K562 (cell line): ENCODE measurements at regions not wholly inside any gene's neighbourhood (a gene's known extent, or its start where the extent isn't known, plus 50 kb on each side); places are given as distances from the start of the nearest gene placed in this dataset.
A peak's percentile ranks its signal among the peaks of the same experiment; 100 is the strongest.

Experiments used
- CHD4 ChIP-seq: fragments of 200-600 bp; sonication (generic); IDR thresholded peaks from 3 replicates; pipeline ENCODE4 v1.6.1; 2012; ENCODE audit warnings: low read depth, mild to moderate bottlenecking, mixed read lengths, low read length, inconsistent platforms; ENCODE audit not compliant: insufficient read depth, insufficient replicate concordance, poor library complexity, severe bottlenecking
- DIDO1 ChIP-seq: fragments of 450-650 bp; IDR thresholded peaks from 2 replicates; pipeline ENCODE4 v1.6.1; 2016; ENCODE audit warnings: low read depth, missing biosample characterization, missing genetic modification characterization
- E2F3 ChIP-seq: fragments of 250-450 bp; sonication (Bioruptor Pico); IDR thresholded peaks from 2 replicates; pipeline ENCODE4 v1.4.0; 2020; ENCODE audit warnings: mild to moderate bottlenecking
- FOXA3 ChIP-seq, 2 experiments: fragments of 450-650 bp in 1 of 2; sonication (generic) in 1 of 2; formaldehyde crosslinking; IDR thresholded peaks in 1 of 2; conservative IDR thresholded peaks in 1 of 2; 2 replicates each; pipeline versions ENCODE4 v1.4.0 to v1.8.0; 2020 to 2022; ENCODE audit warnings: mild to moderate bottlenecking in 2 of 2, missing genetic modification reagents in 1 of 2
- FOXM1 ChIP-seq, 2 experiments: fragments of 450-650 bp in 1 of 2; sonication (generic) in 1 of 2; formaldehyde crosslinking in 1 of 2; IDR thresholded peaks; 2 replicates each; pipeline versions ENCODE4 v1.6.1 to v1.9.0; 2017 to 2022; ENCODE audit warnings: low read depth in 2 of 2, mild to moderate bottlenecking in 2 of 2, missing genetic modification reagents in 1 of 2, moderate library complexity in 1 of 2
- HBP1 ChIP-seq: fragments of 450-650 bp; formaldehyde crosslinking; IDR thresholded peaks from 2 replicates; pipeline ENCODE4 v1.4.0; 2022; ENCODE audit warnings: missing genetic modification characterization
- IFI16 ChIP-seq: fragments of 250-450 bp; sonication (Bioruptor Pico); IDR thresholded peaks from 2 replicates; pipeline ENCODE4 v2.1.2; 2022; ENCODE audit warnings: mild to moderate bottlenecking, inconsistent platforms
- KDM5B ChIP-seq: fragments of 200-600 bp; sonication (generic); IDR thresholded peaks from 2 replicates; pipeline ENCODE4 v1.6.1; 2012; ENCODE audit warnings: low read depth, mild to moderate bottlenecking, moderate library complexity, low read length, control low read depth, inconsistent platforms; ENCODE audit not compliant: insufficient replicate concordance
- MYBL2 ChIP-seq, 2 experiments: fragments of 450-650 bp in 1 of 2; sonication (generic) in 1 of 2; formaldehyde crosslinking in 1 of 2; IDR thresholded peaks; 2 replicates each; pipeline versions ENCODE4 v1.6.1 to v1.8.1; 2017 to 2022; ENCODE audit warnings: borderline replicate concordance in 1 of 2, inconsistent platforms in 1 of 2, low read depth in 1 of 2, mild to moderate bottlenecking in 1 of 2, missing genetic modification reagents in 1 of 2, moderate library complexity in 1 of 2
- NFIC ChIP-seq: fragments of 450-650 bp; IDR thresholded peaks from 2 replicates; pipeline ENCODE4 v1.6.1; 2017; ENCODE audit warnings: mild to moderate bottlenecking, inconsistent platforms
- POLR3A ChIP-seq: IDR thresholded peaks from 2 replicates; pipeline ENCODE4 v1.6.1; 2011; ENCODE audit warnings: borderline replicate concordance, mild to moderate bottlenecking, moderate library complexity; ENCODE audit not compliant: insufficient read length, insufficient read depth; ENCODE audit errors: extremely low read depth
- PPARD ChIP-seq: fragments of 250-450 bp; sonication (Bioruptor Pico); IDR thresholded peaks from 2 replicates; pipeline ENCODE4 v1.8.0; 2022; ENCODE audit warnings: inconsistent platforms, mild to moderate bottlenecking, moderate library complexity
- RBM14 ChIP-seq: fragments of 200-400 bp; formaldehyde crosslinking; IDR thresholded peaks from 2 replicates; pipeline ENCODE4 v1.6.1; 2018; ENCODE audit warnings: low read depth, mild to moderate bottlenecking, low read length, moderate library complexity, borderline replicate concordance; ENCODE audit not compliant: insufficient read depth
- RUNX1 ChIP-seq: sonication (generic); IDR thresholded peaks from 2 replicates; pipeline ENCODE4 v1.6.1; 2016; ENCODE audit warnings: antibody characterized with exemption, low read depth
- SREBF2 ChIP-seq: sonication (generic); formaldehyde crosslinking; IDR thresholded peaks from 2 replicates; pipeline ENCODE4 v1.4.0; 2020; ENCODE audit warnings: mild to moderate bottlenecking, missing genetic modification reagents
- TFAM ChIP-seq: fragments of 250-450 bp; sonication (Bioruptor Pico); conservative IDR thresholded peaks from 2 replicates; pipeline ENCODE4 v1.5.0; 2021; ENCODE audit warnings: mild to moderate bottlenecking, moderate library complexity
- THRAP3 ChIP-seq: fragments of 450-650 bp; IDR thresholded peaks from 2 replicates; pipeline ENCODE4 v1.6.1; 2016; ENCODE audit warnings: mild to moderate bottlenecking, inconsistent platforms, borderline replicate concordance
- ZBED1 ChIP-seq: IDR thresholded peaks from 2 replicates; pipeline ENCODE4 v1.6.1; 2014
- ZNF134 ChIP-seq: fragments of 250-450 bp; sonication (Bioruptor Pico); conservative IDR thresholded peaks from 2 replicates; pipeline ENCODE4 v1.4.0; 2020
- ZNF589 ChIP-seq: fragments of 200-800 bp; sonication (Bioruptor generic); IDR thresholded peaks from 2 replicates; pipeline ENCODE4 v1.6.1; 2016; ENCODE audit warnings: low read depth, missing genetic modification characterization, missing compliant biosample characterization
- ZNF764 ChIP-seq: fragments of 250-450 bp; sonication (Bioruptor Pico); IDR thresholded peaks from 2 replicates; pipeline ENCODE4 v1.4.0; 2020; ENCODE audit warnings: low read depth, mild to moderate bottlenecking, moderate library complexity
- ZSCAN32 ChIP-seq: fragments of 450-650 bp; formaldehyde crosslinking; IDR thresholded peaks from 2 replicates; pipeline ENCODE4 v1.4.0; 2020; ENCODE audit warnings: mild to moderate bottlenecking, moderate library complexity
- TF ChIP-seq, protein P1 (sequence below): sonication (generic); formaldehyde crosslinking; IDR thresholded peaks from 2 replicates; pipeline ENCODE4 v1.8.1; 2023; ENCODE audit warnings: mild to moderate bottlenecking, missing genetic modification reagents
- TF ChIP-seq, protein P2 (sequence below): fragments of 250-450 bp; sonication (Bioruptor Pico); IDR thresholded peaks from 2 replicates; pipeline ENCODE4 v1.5.0; 2020; ENCODE audit warnings: mild to moderate bottlenecking, borderline replicate concordance

- no peak for TF ChIP-seq FOXA3 (CRISPR knock-in tag; conservative IDR thresholded peaks at IDR 0.05 in 1 of 2, IDR thresholded peaks at IDR 0.05 in 1 of 2)
- TF ChIP-seq HBP1 (CRISPR knock-in tag): no peak
- no peak for TF ChIP-seq DIDO1 (tag)
- TF ChIP-seq, protein P1, sequence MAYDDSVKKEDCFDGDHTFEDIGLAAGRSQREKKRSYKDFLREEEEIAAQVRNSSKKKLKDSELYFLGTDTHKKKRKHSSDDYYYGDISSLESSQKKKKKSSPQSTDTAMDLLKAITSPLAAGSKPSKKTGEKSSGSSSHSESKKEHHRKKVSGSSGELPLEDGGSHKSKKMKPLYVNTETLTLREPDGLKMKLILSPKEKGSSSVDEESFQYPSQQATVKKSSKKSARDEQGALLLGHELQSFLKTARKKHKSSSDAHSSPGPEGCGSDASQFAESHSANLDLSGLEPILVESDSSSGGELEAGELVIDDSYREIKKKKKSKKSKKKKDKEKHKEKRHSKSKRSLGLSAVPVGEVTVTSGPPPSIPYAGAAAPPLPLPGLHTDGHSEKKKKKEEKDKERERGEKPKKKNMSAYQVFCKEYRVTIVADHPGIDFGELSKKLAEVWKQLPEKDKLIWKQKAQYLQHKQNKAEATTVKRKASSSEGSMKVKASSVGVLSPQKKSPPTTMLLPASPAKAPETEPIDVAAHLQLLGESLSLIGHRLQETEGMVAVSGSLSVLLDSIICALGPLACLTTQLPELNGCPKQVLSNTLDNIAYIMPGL (CRISPR knock-in tag): no peak
- no peak for TF ChIP-seq RUNX1
- no peak for TF ChIP-seq NFIC
- TF ChIP-seq TFAM (CRISPR knock-in tag): no peak
- TF ChIP-seq THRAP3: no peak
- no peak for TF ChIP-seq SREBF2 (CRISPR knock-in tag)
- TF ChIP-seq ZBED1: no peak
- TF ChIP-seq, protein P2, sequence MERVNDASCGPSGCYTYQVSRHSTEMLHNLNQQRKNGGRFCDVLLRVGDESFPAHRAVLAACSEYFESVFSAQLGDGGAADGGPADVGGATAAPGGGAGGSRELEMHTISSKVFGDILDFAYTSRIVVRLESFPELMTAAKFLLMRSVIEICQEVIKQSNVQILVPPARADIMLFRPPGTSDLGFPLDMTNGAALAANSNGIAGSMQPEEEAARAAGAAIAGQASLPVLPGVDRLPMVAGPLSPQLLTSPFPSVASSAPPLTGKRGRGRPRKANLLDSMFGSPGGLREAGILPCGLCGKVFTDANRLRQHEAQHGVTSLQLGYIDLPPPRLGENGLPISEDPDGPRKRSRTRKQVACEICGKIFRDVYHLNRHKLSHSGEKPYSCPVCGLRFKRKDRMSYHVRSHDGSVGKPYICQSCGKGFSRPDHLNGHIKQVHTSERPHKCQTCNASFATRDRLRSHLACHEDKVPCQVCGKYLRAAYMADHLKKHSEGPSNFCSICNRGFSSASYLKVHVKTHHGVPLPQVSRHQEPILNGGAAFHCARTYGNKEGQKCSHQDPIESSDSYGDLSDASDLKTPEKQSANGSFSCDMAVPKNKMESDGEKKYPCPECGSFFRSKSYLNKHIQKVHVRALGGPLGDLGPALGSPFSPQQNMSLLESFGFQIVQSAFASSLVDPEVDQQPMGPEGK (CRISPR knock-in tag): no peak
- no peak for TF ChIP-seq MYBL2 (IDR thresholded peaks at IDR 0.05; ENCODE audit: low read depth)
- no peak for TF ChIP-seq MYBL2 (CRISPR knock-in tag; IDR thresholded peaks at IDR 0.05; ENCODE audit: borderline replicate concordance)
- no peak for TF ChIP-seq E2F3 (CRISPR knock-in tag)
- TF ChIP-seq KDM5B: peak; percentile 51
- TF ChIP-seq ZNF589 (CRISPR knock-in tag): no peak
- TF ChIP-seq ZNF764: no peak
- 0 out of 2 replicates have a peak, but pooled peaks have one; percentile 22 for TF ChIP-seq FOXM1 (IDR thresholded peaks at IDR 0.05; ENCODE audit: low read depth)
- TF ChIP-seq FOXM1 (CRISPR knock-in tag; IDR thresholded peaks at IDR 0.05; ENCODE audit: low read depth): no peak
- TF ChIP-seq ZNF134 (CRISPR knock-in tag): no peak
- TF ChIP-seq CHD4: peak; percentile 85
- TF ChIP-seq POLR3A: no peak
- no peak for TF ChIP-seq IFI16 (CRISPR knock-in tag)
- TF ChIP-seq RBM14: no peak
- no peak for TF ChIP-seq PPARD (CRISPR knock-in tag)
- no peak for TF ChIP-seq ZSCAN32 (CRISPR knock-in tag)
Observed at GRCh38 chr10:15440204-15440711, 69.2 kb upstream of the FAM171A1 start (continued).
